Umbilical cord (tissue), 1 donor: ENCODE measurements at regions not wholly inside any gene's neighbourhood (a gene's known extent, or its start where the extent isn't known, plus 50 kb on each side); places are given as distances from the start of the nearest gene placed in this dataset.

Source experiments
- DNase-seq: peaks from one replicate; pipeline ENCODE4 v3.0.0-alpha.2; 2015; ENCODE audit warnings: low spot score

GRCh38 chrX:124280294-124280902 lies 52.1 kb upstream of the TEX13D start:
- DNase-seq: no peak

GRCh38 chrX:124282580-124282979 lies 49.9 kb upstream of the TEX13D start:
- no peak for DNase-seq
